Stimulated activated CD8-positive, alpha-beta memory T cell treated with anti-CD3 and anti-CD28 coated beads, Interleukin-4, amount 100 ng/mL, for 48 hours (primary cell): ENCODE measurements at regions not wholly inside any gene's neighbourhood (a gene's known extent, or its start where the extent isn't known, plus 50 kb on each side); places are given as distances from the start of the nearest gene placed in this dataset.
A peak's percentile ranks its signal among the peaks of the same experiment; 100 is the strongest.

Experiments
- DNase-seq: peaks from one replicate; pipeline ENCODE4 v3.0.0-alpha.2; 2020

- no peak for DNase-seq
Measured at GRCh38 chr15:70342554-70343548, 245.1 kb upstream of the TLE3 start.

- peak; percentile 10 for DNase-seq
Measured at GRCh38 chr15:70342141-70342540, 244.4 kb upstream of the TLE3 start.

- DNase-seq = peak; percentile 5
Measured at GRCh38 chr15:70341566-70341965, 243.8 kb upstream of the TLE3 start.

GRCh38 chr15:70340494-70340870 lies 242.8 kb upstream of the TLE3 start:
- DNase-seq = peak; percentile 3

- peak; percentile 7 for DNase-seq
Measured at GRCh38 chr15:70339571-70340493, 242.1 kb upstream of the TLE3 start.

GRCh38 chr15:70337277-70338186 lies 239.8 kb upstream of the TLE3 start:
- no peak for DNase-seq

- no peak for DNase-seq
Measured at GRCh38 chr15:70336425-70337009, 238.8 kb upstream of the TLE3 start.

- DNase-seq = no peak
Measured at GRCh38 chr15:70334286-70334685, 236.6 kb upstream of the TLE3 start.

GRCh38 chr15:70329179-70329578 lies 231.5 kb upstream of the TLE3 start:
- DNase-seq = no peak

- DNase-seq = no peak
Measured at GRCh38 chr15:70328679-70329115, 231.0 kb upstream of the TLE3 start.

GRCh38 chr15:70327856-70328678 lies 230.3 kb upstream of the TLE3 start:
- no peak for DNase-seq

GRCh38 chr15:70327328-70327855 lies 229.7 kb upstream of the TLE3 start:
- DNase-seq = no peak

- no peak for DNase-seq
Measured at GRCh38 chr15:70324001-70324974, 226.6 kb upstream of the TLE3 start.

- no peak for DNase-seq
Measured at GRCh38 chr15:70323111-70323851, 225.6 kb upstream of the TLE3 start.

- DNase-seq = no peak
Measured at GRCh38 chr15:70322051-70322668, 224.4 kb upstream of the TLE3 start.

GRCh38 chr15:70321172-70321819 lies 223.6 kb upstream of the TLE3 start:
- no peak for DNase-seq

GRCh38 chr15:70320482-70320881 lies 222.8 kb upstream of the TLE3 start:
- DNase-seq = no peak

- DNase-seq = no peak
Measured at GRCh38 chr15:70320077-70320476, 222.4 kb upstream of the TLE3 start.
